ENCODE measurements at regions not wholly inside any gene's neighbourhood (a gene's known extent, or its start where the extent isn't known, plus 50 kb on each side); places are given as distances from the start of the nearest gene placed in this dataset.

DNA sequence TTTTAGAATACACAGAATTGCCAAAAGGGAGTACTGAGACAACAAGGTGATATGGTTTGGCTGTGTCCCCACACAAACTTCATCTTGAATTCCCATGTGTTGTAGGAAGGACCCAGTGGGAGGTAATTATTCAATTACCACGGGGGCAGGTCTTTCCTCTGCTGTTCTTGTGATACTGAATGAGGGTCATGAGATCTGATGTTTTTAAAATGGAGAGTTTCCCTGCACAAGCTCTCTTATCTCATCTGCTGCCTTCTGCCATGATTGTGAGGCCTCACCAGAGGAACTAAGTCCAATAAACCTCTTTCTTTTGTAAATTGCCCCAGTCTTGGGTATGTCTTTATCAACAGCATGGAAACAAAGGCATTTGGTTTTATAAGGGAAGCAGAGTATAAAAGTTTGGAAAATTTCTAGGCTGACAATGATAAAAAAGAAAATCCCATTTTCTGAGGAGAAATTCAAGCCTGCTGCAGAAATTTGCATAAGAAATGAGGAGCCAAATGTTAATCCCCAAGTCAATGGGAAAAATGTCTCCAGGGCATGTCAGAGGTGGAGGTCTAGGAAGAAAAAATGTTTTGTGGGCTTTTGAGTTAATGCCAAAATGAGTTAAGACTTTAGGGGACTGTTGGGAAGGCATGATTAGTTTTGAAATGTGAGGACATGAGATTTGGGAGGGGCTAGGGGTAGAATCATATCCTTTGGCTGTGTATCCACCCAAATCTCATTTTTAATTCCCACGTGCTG is 130.5 kb upstream of the THRB start:
- TF ChIP-seq EZH2 (IDR thresholded peaks at IDR 0.05; ENCODE audit: insufficient read depth, poor library complexity, severe bottlenecking) (no peak), EZH2phosphoT487 (IDR thresholded peaks at IDR 0.05; ENCODE audit: insufficient read depth, low read depth) (no peak)

Data from GM23248 (cell line).